ENCODE measurements at regions not wholly inside any gene's neighbourhood (a gene's known extent, or its start where the extent isn't known, plus 50 kb on each side); places are given as distances from the start of the nearest gene placed in this dataset.

DNA sequence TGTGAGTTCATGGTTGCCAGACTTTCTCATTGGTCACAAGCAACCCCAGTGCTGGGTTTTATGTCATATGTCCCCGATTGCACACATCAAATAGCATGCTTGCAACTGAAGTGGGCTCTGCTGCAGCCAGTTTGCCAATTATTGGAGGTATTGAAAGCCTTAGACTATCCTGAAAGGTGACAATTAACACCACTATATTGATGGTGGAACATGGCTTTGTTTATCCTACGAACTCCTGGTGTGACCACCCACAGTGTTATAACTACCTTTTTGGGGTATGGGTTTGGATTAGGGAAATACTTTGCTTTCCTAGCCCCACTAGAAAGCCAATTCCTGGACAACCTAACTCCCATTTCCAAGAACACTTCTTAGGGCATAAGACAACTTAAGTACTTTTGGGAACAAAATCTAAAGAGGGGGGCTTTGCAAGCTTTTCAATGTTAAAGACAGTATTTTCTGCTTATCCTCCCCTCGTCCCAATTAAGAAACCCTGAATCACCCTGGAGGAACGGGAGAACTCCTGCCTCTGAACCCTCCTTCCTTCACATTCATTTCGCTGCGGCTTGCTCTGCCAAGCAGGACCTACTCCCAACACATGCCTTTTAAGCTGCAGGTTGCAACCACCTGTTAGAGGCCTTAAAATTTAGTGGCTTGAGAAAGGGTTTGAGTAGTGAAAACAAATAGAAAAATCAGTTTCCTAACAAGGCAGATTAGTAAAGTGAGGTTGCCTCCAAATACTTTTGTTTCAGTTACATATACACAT lies 80.3 kb upstream of the RBM19 start:
- no peak overlapping the region for H3K4me3 ChIP-seq
- H3K36me3 ChIP-seq = no peaks in the 10 kb centered on the region
- intact Hi-C loops (cut with DNase I) = no loop called here
- H3K27me3 ChIP-seq (replicated peaks; ENCODE audit: insufficient read depth) = no peaks in the 10 kb centered on the region
- no peak for DNase-seq (ENCODE audit: low spot score)
- H3K9me3 ChIP-seq = no peaks in the 10 kb centered on the region
- no peak for TF ChIP-seq POLR2A (IDR thresholded peaks at IDR 0.05)
- TF ChIP-seq, protein P1, sequence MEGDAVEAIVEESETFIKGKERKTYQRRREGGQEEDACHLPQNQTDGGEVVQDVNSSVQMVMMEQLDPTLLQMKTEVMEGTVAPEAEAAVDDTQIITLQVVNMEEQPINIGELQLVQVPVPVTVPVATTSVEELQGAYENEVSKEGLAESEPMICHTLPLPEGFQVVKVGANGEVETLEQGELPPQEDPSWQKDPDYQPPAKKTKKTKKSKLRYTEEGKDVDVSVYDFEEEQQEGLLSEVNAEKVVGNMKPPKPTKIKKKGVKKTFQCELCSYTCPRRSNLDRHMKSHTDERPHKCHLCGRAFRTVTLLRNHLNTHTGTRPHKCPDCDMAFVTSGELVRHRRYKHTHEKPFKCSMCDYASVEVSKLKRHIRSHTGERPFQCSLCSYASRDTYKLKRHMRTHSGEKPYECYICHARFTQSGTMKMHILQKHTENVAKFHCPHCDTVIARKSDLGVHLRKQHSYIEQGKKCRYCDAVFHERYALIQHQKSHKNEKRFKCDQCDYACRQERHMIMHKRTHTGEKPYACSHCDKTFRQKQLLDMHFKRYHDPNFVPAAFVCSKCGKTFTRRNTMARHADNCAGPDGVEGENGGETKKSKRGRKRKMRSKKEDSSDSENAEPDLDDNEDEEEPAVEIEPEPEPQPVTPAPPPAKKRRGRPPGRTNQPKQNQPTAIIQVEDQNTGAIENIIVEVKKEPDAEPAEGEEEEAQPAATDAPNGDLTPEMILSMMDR (IDR thresholded peaks at IDR 0.05) = no peak
- TF ChIP-seq POLR2AphosphoS5 (IDR thresholded peaks at IDR 0.05) = no peak
- H3K27ac ChIP-seq = no peak overlapping the region
- 64% methylated on average over 6 of the region's 6 CpGs for WGBS
- H3K4me1 ChIP-seq (replicated peaks) = no peaks in the 10 kb centered on the region

DNA sequence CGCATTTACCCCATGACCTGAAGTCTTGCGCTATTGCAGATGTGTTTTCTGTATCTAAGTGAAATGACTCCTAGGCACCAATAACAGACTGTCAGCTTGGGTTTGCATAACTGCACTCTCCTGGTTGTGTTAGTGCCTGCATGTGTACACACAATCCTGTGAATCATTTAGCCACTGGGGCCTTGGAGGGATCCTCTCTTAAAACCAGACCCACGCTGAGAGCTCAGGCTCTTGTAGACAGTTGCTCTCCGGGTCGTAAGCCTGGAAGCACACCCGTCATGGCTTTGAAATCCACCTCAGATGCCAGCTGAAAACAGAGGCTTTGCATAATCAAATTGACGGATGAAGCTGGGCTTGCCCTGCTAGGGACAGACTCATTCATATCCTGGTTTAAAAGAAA lies 79.2 kb upstream of the RBM19 start:
- no peak for TF ChIP-seq POLR2AphosphoS5 (IDR thresholded peaks at IDR 0.05)
- TF ChIP-seq, protein P1 (IDR thresholded peaks at IDR 0.05) = no peak
- TF ChIP-seq POLR2A (IDR thresholded peaks at IDR 0.05) = no peak
- Histone ChIP-seq H3K27me3 (replicated peaks; ENCODE audit: insufficient read depth) (no peaks in the 10 kb centered on the region), H3K36me3 (no peaks in the 10 kb centered on the region), H3K4me1 (replicated peaks) (no peaks in the 10 kb centered on the region), H3K27ac (no peak overlapping the region), H3K9me3 (no peaks in the 10 kb centered on the region), H3K4me3 (no peak overlapping the region)
- intact Hi-C loops (cut with DNase I) = no loop called here
- DNase-seq (ENCODE audit: low spot score) = no peak
- WGBS = 45% methylated on average over 7 of the region's 7 CpGs

GRCh38 chr12:114041590-114041989 lies 75.5 kb upstream of the RBM19 start:
- Histone ChIP-seq H3K4me1 (replicated peaks) (no peaks in the 10 kb centered on the region), H3K27me3 (replicated peaks; ENCODE audit: insufficient read depth) (no peaks in the 10 kb centered on the region), H3K4me3 (no peak overlapping the region), H3K9me3 (no peaks in the 10 kb centered on the region), H3K36me3 (no peaks in the 10 kb centered on the region), H3K27ac (no peak overlapping the region)
- DNase-seq (ENCODE audit: low spot score) = no peak
- TF ChIP-seq POLR2AphosphoS5 (IDR thresholded peaks at IDR 0.05) (no peak), POLR2A (IDR thresholded peaks at IDR 0.05) (no peak)
- TF ChIP-seq, protein P1 (IDR thresholded peaks at IDR 0.05) = no peak
- intact Hi-C loops (cut with DNase I) = no loop called here
- 87% methylated on average over 1 of the region's 1 CpG for WGBS

DNA sequence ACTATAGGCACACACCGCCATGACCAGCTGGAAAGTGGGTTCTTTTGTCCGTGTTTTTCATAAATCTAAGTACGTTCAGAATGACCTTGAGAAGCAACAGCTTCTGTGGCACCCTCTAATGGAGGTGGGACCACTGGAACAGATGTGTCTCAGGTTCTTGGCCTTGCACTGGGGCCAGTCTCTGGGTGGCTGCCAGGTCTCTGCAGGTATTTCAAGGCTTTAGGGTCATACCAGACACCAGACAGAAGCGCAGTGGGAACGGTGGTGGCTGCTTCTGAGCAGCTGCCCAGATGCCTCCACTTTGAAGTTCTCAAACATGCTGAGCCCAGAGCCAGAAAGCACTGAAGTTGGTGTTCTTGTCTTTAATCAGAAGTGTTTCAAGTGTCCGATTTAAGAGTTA lies 75.0 kb upstream of the RBM19 start:
- 76% methylated on average over 6 of the region's 6 CpGs for WGBS
- H3K27ac ChIP-seq = no peak overlapping the region
- no peaks in the 10 kb centered on the region for H3K4me1 ChIP-seq (replicated peaks)
- TF ChIP-seq POLR2AphosphoS5 (IDR thresholded peaks at IDR 0.05) (no peak), POLR2A (IDR thresholded peaks at IDR 0.05) (no peak)
- TF ChIP-seq, protein P1 (IDR thresholded peaks at IDR 0.05) = no peak
- no peaks in the 10 kb centered on the region for H3K36me3 ChIP-seq
- DNase-seq (ENCODE audit: low spot score) = no peak
- intact Hi-C loops (cut with DNase I) = no loop called here
- H3K9me3 ChIP-seq = no peaks in the 10 kb centered on the region
- no peaks in the 10 kb centered on the region for H3K27me3 ChIP-seq (replicated peaks; ENCODE audit: insufficient read depth)
- H3K4me3 ChIP-seq = no peak overlapping the region

DNA sequence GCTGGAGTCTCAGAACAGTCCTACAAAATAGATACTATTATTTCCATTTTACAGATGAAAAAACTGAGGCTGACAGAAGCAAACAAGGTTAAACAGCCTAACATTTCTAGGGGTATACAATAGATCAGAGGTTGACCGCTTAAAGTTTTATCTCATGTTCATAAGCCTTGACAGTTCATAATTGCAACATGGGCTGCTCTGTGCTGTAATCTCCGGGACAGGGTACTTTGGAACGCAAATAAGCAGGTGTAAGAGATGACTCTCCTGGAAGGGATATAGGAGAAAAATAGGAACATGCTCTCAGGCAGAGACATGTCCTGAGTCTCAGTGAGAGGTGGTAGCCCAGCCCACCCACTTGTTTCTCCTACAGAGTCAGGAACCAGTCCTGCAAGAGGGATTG lies 72.8 kb upstream of the RBM19 start:
- TF ChIP-seq, protein P1 (IDR thresholded peaks at IDR 0.05) = no peak
- TF ChIP-seq POLR2A (IDR thresholded peaks at IDR 0.05) (no peak), POLR2AphosphoS5 (IDR thresholded peaks at IDR 0.05) (no peak)
- DNase-seq (ENCODE audit: low spot score) = no peak
- WGBS = 87% methylated on average over 3 of the region's 3 CpGs
- H3K27me3 ChIP-seq (replicated peaks; ENCODE audit: insufficient read depth) = no peaks in the 10 kb centered on the region
- H3K4me1 ChIP-seq (replicated peaks) = no peaks in the 10 kb centered on the region
- no peak overlapping the region for H3K4me3 ChIP-seq
- intact Hi-C loops (cut with DNase I) = no loop called here
- no peaks in the 10 kb centered on the region for H3K36me3 ChIP-seq
- H3K27ac ChIP-seq = no peak overlapping the region
- H3K9me3 ChIP-seq = no peaks in the 10 kb centered on the region

All from prostate gland (tissue), 2 donors.